Tibial nerve (tissue), 4 donors: ENCODE measurements at regions not wholly inside any gene's neighbourhood (a gene's known extent, or its start where the extent isn't known, plus 50 kb on each side); places are given as distances from the start of the nearest gene placed in this dataset.
"Not testable (repeated sequence)": the region's sequence is repeated elsewhere in the genome, so short reads cannot be mapped to it uniquely, and the experiment has no call there.

ENCODE experiments used
- DNase-seq, 2 donors: peaks; one replicate each; pipeline ENCODE4 v3.0.0-alpha.2; 2019; ENCODE audit warnings: low spot score in 2 of 2
- H3K27ac ChIP-seq, 4 donors: fragments of 200-600 bp; sonication (generic) in 3 of 4; one replicate each; pipeline ENCODE4 v1.5.1; 2017 to 2019; ENCODE audit warnings: mild to moderate bottlenecking in 1 of 4
- H3K27me3 ChIP-seq, 2 donors: fragments of 200-600 bp; sonication (generic) in 1 of 2; one replicate each; pipeline versions ENCODE4 v1.5.1 to v1.6.0; 2017 to 2019
- H3K36me3 ChIP-seq, 3 donors: fragments of 200-600 bp; sonication (generic); one replicate each; pipeline ENCODE4 v1.5.1; 2018 to 2019
- H3K4me1 ChIP-seq, 4 donors: fragments of 200-600 bp; sonication (generic) in 3 of 4; one replicate each; pipeline ENCODE4 v1.5.1; 2017 to 2019
- H3K4me3 ChIP-seq, 4 donors: fragments of 200-600 bp; sonication (generic) in 3 of 4; one replicate each; pipeline ENCODE4 v1.5.1; 2017 to 2019; ENCODE audit warnings: mild to moderate bottlenecking in 1 of 4, moderate library complexity in 1 of 4
- H3K9me3 ChIP-seq, 4 donors: fragments of 200-600 bp; sonication (generic) in 3 of 4; one replicate each; pipeline ENCODE4 v1.5.1; 2017 to 2019
- EP300 ChIP-seq, 2 donors: sonication (generic); formaldehyde crosslinking; IDR thresholded peaks; one replicate each; pipeline ENCODE4 v1.6.1; 2017; ENCODE audit warnings: antibody characterized with exemption in 2 of 2, mild to moderate bottlenecking in 1 of 2
- POLR2A ChIP-seq, 2 donors: fragments of 450-650 bp; IDR thresholded peaks; one replicate each; pipeline ENCODE4 v1.6.1; 2017; ENCODE audit warnings: antibody characterized with exemption in 2 of 2, mild to moderate bottlenecking in 2 of 2, moderate library complexity in 2 of 2
- whole genome bisulfite sequencing, 2 donors: methylation state at CpG; one replicate each; pipeline ENCODE4 v1.1.5; 2018; 5-methylcytosine and 5-hydroxymethylcytosine counted together
- TF ChIP-seq, protein P1 (sequence below), 5 experiments: fragments of 200-600 bp in 3 of 5; fragments of 450-650 bp in 2 of 5; sonication (generic) in 3 of 5; IDR thresholded peaks; one replicate each; pipeline ENCODE4 v1.5.1; 2016 to 2019; ENCODE audit warnings: antibody characterized with exemption in 5 of 5, mild to moderate bottlenecking in 3 of 5, moderate library complexity in 2 of 5

DNA sequence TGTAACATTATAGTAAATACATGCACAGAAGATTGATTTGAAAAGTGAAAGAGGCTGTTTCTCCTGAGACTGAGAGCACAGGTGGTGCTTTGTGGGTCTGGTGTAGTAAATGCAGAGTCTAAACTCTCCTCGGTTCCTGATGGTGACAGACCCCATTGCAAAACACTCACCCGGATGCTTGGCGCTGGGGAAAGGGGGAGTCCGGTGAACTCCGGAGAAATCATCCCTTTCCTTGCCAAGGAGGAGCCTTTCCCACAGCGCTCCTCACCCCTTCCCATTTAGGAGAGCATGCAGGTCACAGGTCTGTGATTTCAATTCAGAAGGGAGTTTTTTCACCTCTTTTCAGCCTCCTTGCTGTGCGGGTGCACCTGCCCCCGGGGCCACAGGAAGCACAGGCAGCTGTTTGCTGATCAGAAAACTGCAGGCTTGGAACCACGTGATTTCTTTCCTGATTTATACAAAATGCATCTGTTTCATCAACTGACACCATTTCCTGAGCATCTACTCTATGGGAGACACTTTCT is 75.6 kb upstream of the LYZL2 start:
- H3K27ac ChIP-seq, result peak overlapping the region in 1 of 4 donors; percentile 69
- no peaks in the 10 kb centered on the region for H3K27me3 ChIP-seq
- 29% methylated on average over 9 of the region's 9 CpGs for WGBS, 2 donors
- DNase-seq, result no peak
- no peak overlapping the region for H3K4me3 ChIP-seq
- TF ChIP-seq, protein P1, sequence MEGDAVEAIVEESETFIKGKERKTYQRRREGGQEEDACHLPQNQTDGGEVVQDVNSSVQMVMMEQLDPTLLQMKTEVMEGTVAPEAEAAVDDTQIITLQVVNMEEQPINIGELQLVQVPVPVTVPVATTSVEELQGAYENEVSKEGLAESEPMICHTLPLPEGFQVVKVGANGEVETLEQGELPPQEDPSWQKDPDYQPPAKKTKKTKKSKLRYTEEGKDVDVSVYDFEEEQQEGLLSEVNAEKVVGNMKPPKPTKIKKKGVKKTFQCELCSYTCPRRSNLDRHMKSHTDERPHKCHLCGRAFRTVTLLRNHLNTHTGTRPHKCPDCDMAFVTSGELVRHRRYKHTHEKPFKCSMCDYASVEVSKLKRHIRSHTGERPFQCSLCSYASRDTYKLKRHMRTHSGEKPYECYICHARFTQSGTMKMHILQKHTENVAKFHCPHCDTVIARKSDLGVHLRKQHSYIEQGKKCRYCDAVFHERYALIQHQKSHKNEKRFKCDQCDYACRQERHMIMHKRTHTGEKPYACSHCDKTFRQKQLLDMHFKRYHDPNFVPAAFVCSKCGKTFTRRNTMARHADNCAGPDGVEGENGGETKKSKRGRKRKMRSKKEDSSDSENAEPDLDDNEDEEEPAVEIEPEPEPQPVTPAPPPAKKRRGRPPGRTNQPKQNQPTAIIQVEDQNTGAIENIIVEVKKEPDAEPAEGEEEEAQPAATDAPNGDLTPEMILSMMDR (IDR thresholded peaks at IDR 0.05), result no peak
- no peak for TF ChIP-seq POLR2A (IDR thresholded peaks at IDR 0.05)
- TF ChIP-seq EP300 (IDR thresholded peaks at IDR 0.05), result no peak
- H3K9me3 ChIP-seq, result no peaks in the 10 kb centered on the region
- no peaks in the 10 kb centered on the region for H3K36me3 ChIP-seq
- peaks cover 0 to 11% (median 4%) of the 10 kb centered on the region in 4 donors for H3K4me1 ChIP-seq

DNA sequence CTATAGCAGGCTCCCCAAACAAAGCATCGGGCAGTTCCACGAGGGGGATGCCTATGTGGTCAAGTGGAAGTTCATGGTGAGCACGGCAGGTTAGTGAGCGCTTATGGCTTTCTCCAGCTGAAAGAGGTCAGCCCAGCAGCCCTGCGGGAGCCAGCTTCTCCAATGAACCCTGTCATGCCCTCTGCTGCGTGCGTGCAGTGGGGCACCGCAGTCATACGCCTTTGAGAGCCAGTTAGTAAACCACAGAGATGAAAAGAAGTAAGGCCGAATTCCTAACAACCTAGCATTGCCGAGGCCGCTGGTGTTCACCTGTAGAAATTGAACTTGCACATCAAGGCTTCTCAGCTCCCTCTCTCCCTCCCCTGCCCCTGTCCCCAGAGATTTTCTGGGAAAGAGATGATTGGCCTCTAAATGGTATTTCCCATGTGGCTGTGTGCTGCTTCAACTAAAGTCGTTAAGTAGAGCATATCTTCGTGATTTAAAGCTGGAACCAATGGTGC is 75.1 kb upstream of the LYZL2 start:
- H3K4me1 ChIP-seq, result peaks cover 0 to 11% (median 4%) of the 10 kb centered on the region in 4 donors
- WGBS, 2 donors, result 76 to 83% methylated on average over 14 of the region's 14 CpGs
- H3K27me3 ChIP-seq, H3K9me3 ChIP-seq, H3K4me3 ChIP-seq, DNase-seq, H3K36me3 ChIP-seq: not testable (repeated sequence)
- peak overlapping the region in 1 of 4 donors; percentile 69 for H3K27ac ChIP-seq

DNA sequence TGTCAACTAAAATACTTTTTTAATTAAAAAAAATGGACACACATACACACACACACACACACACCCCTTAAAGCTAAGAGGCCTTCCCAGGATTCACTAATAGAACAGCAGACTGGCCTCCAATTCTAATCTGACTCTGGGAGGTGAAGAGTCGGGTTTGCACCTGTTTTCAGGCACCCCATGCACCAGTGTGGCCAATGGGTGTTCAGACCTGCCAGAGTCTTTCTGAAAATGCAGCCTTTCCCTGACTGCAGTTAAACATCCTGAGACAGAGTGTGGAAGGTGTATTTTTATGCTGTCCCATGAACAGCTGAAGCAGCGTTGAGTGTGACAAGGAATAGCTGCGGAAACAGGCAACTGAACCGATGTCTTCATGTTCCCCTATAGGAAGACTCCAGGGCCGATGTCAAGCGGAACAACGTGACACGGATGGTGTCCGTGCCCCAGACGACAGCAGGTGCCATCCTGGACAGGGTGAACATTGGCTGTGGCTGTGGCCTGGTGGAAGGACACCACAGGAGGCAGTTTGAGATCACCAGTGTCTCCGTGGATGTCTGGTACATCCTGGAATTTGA is 74.6 kb upstream of the LYZL2 start:
- Histone ChIP-seq H3K27ac (peak overlapping the region in 1 of 4 donors; percentile 69), H3K36me3 (no peaks in the 10 kb centered on the region), H3K4me1 (peaks cover 0 to 11% (median 4%) of the 10 kb centered on the region in 4 donors), H3K9me3 (no peaks in the 10 kb centered on the region), H3K27me3 (no peaks in the 10 kb centered on the region), H3K4me3 (no peak overlapping the region)
- TF ChIP-seq POLR2A (IDR thresholded peaks at IDR 0.05), result no peak
- no peak for TF ChIP-seq EP300 (IDR thresholded peaks at IDR 0.05)
- TF ChIP-seq, protein P1 (IDR thresholded peaks at IDR 0.05), result no peak
- DNase-seq, result no peak
- 77 to 80% methylated on average over 11 of the region's 11 CpGs for WGBS, 2 donors

DNA sequence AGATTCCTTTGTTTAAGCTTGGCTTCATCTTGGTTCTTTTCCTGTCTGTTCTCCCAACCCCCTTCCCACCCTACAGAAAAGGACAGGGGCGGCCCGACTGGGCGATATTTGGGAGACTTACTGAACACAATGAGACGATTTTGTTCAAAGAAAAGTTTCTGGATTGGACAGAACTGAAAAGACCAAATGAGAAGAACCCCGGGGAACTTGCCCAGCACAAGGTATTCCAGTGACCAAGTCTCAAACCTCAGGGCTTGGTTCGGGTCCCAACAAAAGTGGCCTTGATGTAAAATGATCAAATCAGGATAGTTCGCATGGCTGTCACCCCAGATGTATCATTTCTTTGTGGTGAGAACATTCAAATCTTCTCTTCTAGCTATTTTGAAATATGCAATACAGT is 73.9 kb upstream of the LYZL2 start:
- not testable (repeated sequence) for H3K36me3 ChIP-seq, H3K9me3 ChIP-seq
- WGBS, 2 donors, result 69 to 73% methylated on average over 7 of the region's 7 CpGs

DNA sequence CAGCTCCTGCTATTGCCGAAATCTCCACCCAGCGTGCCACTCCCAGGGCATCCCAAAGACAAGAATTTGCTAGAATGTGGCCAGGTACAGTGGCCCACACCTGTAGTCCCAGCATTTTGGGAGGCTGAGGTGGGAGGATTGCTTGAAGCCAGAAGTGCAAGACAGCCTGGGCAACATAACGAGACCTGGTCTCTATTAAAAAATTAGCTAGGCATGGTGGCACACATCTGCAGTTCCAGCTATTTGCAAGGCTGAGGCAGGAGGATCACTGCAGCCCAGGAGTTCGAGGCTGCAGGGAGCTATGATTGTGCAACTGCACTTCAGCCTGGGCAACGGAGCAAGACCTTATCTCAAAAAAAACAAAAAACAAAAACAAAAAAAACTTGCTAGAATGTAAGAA is 73.3 kb upstream of the LYZL2 start:
- no peaks in the 10 kb centered on the region for H3K36me3 ChIP-seq
- peaks cover 0 to 11% (median 4%) of the 10 kb centered on the region in 4 donors for H3K4me1 ChIP-seq
- DNase-seq, result no peak
- TF ChIP-seq, protein P1 (IDR thresholded peaks at IDR 0.05), result no peak
- TF ChIP-seq EP300 (IDR thresholded peaks at IDR 0.05) (no peak), POLR2A (IDR thresholded peaks at IDR 0.05) (no peak)
- 71 to 76% methylated on average over 5 of the region's 5 CpGs for WGBS, 2 donors
- no peak overlapping the region for H3K4me3 ChIP-seq
- H3K27me3 ChIP-seq, result no peaks in the 10 kb centered on the region
- H3K27ac ChIP-seq, result no peak overlapping the region
- no peaks in the 10 kb centered on the region for H3K9me3 ChIP-seq

More for the DNA sequence above, 73.9 kb upstream of the LYZL2 start:
- DNase-seq, H3K4me3 ChIP-seq, H3K27me3 ChIP-seq, H3K27ac ChIP-seq: not testable (repeated sequence)
- H3K4me1 ChIP-seq, result peaks cover 0 to 11% (median 4%) of the 10 kb centered on the region in 4 donors

DNA sequence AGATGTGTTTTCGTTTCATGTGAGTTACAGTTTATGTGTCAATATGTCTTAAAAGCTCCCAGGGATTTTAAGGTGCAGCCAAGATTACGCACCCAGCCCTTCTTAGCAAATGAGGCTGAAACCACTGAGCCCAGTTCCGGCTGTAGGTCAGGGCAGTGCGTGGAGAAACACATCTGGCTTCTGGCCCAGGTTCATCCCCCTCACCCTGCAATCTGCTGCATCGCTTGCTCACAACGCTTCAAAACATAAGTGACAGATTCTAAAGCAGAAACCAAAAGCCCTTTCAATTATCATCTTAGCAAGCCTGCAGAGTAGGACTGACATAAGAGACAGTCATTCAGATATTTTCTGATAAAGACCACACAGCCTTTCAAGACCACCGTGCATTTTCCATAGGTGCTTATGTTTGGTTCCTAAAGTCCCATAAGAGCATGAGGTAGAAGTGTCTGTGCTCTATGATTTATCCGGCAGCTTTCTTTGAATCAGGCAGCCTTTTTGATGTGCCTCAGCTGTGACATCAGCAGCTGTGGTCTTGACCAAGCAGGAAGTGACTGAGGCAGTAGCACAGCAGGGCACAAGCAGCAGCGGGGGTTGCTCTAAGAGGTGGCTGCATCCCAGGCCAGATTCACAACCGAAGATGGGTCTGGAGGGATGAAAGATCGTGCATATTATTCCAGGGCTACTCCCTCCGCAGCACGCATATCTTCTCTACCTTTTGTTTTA is 72.1 kb upstream of the LYZL2 start:
- 43 to 58% methylated on average over 13 of the region's 13 CpGs for WGBS, 2 donors
- peak overlapping the region in 2 of 4 donors; percentile 42 to 75 for H3K27ac ChIP-seq
- DNase-seq, result no peak

More for the DNA sequence above, 72.1 kb upstream of the LYZL2 start:
- no peaks in the 10 kb centered on the region for H3K27me3 ChIP-seq
- TF ChIP-seq EP300 (IDR thresholded peaks at IDR 0.05) (no peak), POLR2A (IDR thresholded peaks at IDR 0.05) (no peak)
- TF ChIP-seq, protein P1 (IDR thresholded peaks at IDR 0.05), result no peak
- peaks cover 0 to 11% (median 4%) of the 10 kb centered on the region in 4 donors for H3K4me1 ChIP-seq
- H3K36me3 ChIP-seq, result no peaks in the 10 kb centered on the region
- peak overlapping the region in 2 of 4 donors; percentile 14 to 23 for H3K4me3 ChIP-seq
- no peaks in the 10 kb centered on the region for H3K9me3 ChIP-seq
